ENCODE measurements at regions not wholly inside any gene's neighbourhood (a gene's known extent, or its start where the extent isn't known, plus 50 kb on each side); places are given as distances from the start of the nearest gene placed in this dataset.
"Not testable (repeated sequence)": the region's sequence is repeated elsewhere in the genome, so short reads cannot be mapped to it uniquely, and the experiment has no call there.

GRCh38 chr18:40157120-40157519, 1797.9 kb upstream of the PIK3C3 start:
- no peak for DNase-seq (ENCODE audit: low spot score)

GRCh38 chr18:40152859-40153258, 1802.2 kb upstream of the PIK3C3 start:
- no peak for DNase-seq (ENCODE audit: low spot score)

- DNase-seq (ENCODE audit: low spot score), result no peak
These were observed 1806.1 kb upstream of the PIK3C3 start for GRCh38 chr18:40148960-40149359.

GRCh38 chr18:40133253-40133652, 1821.8 kb upstream of the PIK3C3 start:
- DNase-seq (ENCODE audit: low spot score), result no peak

GRCh38 chr18:40132438-40132837, 1822.6 kb upstream of the PIK3C3 start:
- not testable (repeated sequence) for DNase-seq (ENCODE audit: low spot score)

GRCh38 chr18:40124107-40124506, 1830.9 kb upstream of the PIK3C3 start:
- no peak for DNase-seq (ENCODE audit: low spot score)

GRCh38 chr18:40120796-40121391, 1834.1 kb upstream of the PIK3C3 start:
- no peak for DNase-seq (ENCODE audit: low spot score)

- no peak for DNase-seq (ENCODE audit: low spot score)
These were observed 1834.7 kb upstream of the PIK3C3 start for GRCh38 chr18:40120356-40120755.

- not testable (repeated sequence) for DNase-seq (ENCODE audit: low spot score)
These were observed 1835.5 kb upstream of the PIK3C3 start for GRCh38 chr18:40119581-40119980.

- no peak for DNase-seq (ENCODE audit: low spot score)
These were observed 1844.6 kb upstream of the PIK3C3 start for GRCh38 chr18:40110455-40110854.

GRCh38 chr18:40109252-40110049, 1845.6 kb upstream of the PIK3C3 start:
- no peak for DNase-seq (ENCODE audit: low spot score)

- DNase-seq (ENCODE audit: low spot score), result no peak
These were observed 1846.4 kb upstream of the PIK3C3 start for GRCh38 chr18:40108596-40108995.

- no peak for DNase-seq (ENCODE audit: low spot score)
These were observed 1852.1 kb upstream of the PIK3C3 start for GRCh38 chr18:40102903-40103302.

- no peak for DNase-seq (ENCODE audit: low spot score)
These were observed 1855.4 kb upstream of the PIK3C3 start for GRCh38 chr18:40099641-40100040.

- no peak for DNase-seq (ENCODE audit: low spot score)
These were observed 1858.4 kb upstream of the PIK3C3 start for GRCh38 chr18:40096675-40097074.

- no peak for DNase-seq (ENCODE audit: low spot score)
These were observed 1860.6 kb upstream of the PIK3C3 start for GRCh38 chr18:40094441-40094840.

GRCh38 chr18:40088130-40088529, 1866.9 kb upstream of the PIK3C3 start:
- no peak for DNase-seq (ENCODE audit: low spot score)

GRCh38 chr18:40079786-40080185, 1875.2 kb upstream of the PIK3C3 start:
- DNase-seq (ENCODE audit: low spot score), result no peak

- DNase-seq (ENCODE audit: low spot score), result no peak
These were observed 1879.4 kb upstream of the PIK3C3 start for GRCh38 chr18:40075616-40076015.

GRCh38 chr18:40072761-40073160, 1882.3 kb upstream of the PIK3C3 start:
- no peak for DNase-seq (ENCODE audit: low spot score)

GRCh38 chr18:40066368-40066767, 1888.7 kb upstream of the PIK3C3 start:
- no peak for DNase-seq (ENCODE audit: low spot score)

GRCh38 chr18:40063488-40063887, 1891.5 kb upstream of the PIK3C3 start:
- DNase-seq (ENCODE audit: low spot score), result no peak

GRCh38 chr18:40061086-40061485, 1893.9 kb upstream of the PIK3C3 start:
- DNase-seq (ENCODE audit: low spot score), result no peak

GRCh38 chr18:40060562-40060961, 1894.5 kb upstream of the PIK3C3 start:
- DNase-seq (ENCODE audit: low spot score), result no peak

Data from ureter (tissue), 1 donor.